ENCODE measurements at regions not wholly inside any gene's neighbourhood (a gene's known extent, or its start where the extent isn't known, plus 50 kb on each side); places are given as distances from the start of the nearest gene placed in this dataset.

DNA sequence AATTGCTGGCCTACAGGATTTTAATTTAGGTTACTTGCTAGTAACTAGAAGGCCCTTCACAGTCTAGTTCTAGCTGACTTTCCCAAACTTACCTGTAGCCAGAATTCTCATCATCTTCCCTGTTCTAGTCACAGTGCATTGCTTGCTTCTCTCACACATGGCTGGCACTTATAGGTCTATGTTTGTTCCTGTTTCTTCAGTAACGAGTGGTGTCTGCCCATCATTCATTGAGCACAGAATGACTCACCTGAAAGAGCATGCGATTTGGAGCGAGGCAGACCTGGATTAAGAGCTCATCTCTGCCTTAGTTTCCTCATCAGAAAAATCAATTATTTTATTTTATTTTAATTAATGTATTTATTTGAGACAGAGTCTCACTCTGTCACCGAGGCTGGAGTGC, 201.7 kb upstream of the ANK2 start:
- DNase-seq (ENCODE audit: low spot score) = no peak

DNA sequence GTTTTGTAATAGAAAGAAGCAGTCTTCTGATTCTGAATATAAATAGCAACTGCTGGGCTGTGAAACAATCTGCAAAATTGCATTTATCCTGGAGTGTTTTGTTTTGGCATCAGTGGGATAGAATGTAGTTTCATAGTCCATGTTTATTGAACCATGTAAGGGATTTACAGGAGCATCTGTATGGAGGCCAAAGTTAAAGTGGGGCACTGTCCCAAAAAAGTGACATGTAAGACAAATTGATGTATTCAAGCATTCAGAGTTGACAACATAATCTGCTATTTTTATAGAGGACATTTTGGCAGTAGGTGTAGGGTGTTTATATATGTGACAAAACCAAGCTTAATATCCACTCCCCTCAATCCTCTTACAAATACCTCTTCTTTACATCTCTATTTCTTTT, 200.5 kb upstream of the ANK2 start:
- no peak for DNase-seq (ENCODE audit: low spot score)

DNA sequence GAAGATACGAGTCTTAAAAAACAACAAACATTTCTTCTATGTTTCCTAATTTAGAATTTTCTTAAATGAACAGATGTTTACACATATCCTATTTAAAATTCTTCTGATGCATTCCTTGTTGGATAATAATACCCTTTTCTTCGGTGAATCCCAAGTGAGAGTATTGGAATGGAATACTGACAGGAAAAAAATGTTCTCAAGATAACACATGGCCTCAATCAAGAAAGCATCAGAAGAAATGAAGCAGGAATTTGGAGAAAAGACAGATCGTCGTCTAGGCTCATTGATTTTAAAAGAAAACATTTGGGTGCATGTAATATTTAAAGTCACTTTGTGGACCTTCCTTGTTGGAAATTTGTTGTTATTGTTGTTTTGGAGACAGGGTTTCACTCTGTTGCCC, 196.9 kb upstream of the ANK2 start:
- DNase-seq (ENCODE audit: low spot score) = no peak

DNA sequence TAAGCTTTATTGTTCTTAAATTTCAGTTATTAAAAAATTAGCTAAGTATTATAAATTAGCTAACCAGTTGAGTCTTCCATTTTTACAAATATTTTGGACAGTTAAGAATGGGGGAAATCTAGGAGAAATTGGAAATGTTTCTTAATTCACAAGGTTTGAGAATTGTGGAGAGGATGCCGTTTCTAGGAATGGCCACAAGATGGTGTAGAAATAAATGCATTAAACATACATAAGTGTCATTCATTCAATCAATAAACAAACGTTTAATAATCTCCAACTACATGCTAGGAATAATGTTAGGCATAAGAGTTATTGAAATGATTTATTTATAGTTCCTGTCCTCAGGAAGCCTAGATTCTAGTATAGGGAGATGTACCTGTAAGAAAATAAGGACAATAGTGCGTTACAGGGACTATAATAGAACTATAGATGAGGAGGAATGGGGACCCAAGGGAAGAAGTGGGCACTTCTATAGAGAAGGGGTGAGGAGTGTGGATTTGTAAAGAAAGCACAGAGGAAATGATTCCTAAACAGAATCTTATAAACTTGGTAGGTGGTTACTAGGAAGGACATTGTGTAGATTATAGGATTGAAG, 195.7 kb upstream of the ANK2 start:
- no peak for DNase-seq (ENCODE audit: low spot score)

DNA sequence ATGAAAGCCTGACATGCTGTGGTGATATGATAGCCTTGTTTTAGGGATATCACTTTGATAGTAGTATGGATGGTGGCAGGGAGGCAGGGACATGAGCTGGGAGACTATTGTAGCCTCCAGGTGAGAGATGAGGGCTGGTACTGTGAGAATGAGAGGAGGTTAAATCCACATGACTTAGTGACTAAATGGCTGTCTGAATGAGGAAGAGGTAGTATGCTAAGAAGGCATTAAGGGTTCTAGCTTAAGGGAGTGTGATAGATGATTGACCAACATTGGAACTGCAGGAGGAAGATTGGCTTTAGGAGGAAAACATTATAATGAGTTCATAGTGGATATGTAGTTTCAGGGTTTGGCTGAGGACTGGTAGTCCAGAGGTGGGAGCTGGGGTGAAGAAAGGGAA, 195.0 kb upstream of the ANK2 start:
- no peak for DNase-seq (ENCODE audit: low spot score)

DNA sequence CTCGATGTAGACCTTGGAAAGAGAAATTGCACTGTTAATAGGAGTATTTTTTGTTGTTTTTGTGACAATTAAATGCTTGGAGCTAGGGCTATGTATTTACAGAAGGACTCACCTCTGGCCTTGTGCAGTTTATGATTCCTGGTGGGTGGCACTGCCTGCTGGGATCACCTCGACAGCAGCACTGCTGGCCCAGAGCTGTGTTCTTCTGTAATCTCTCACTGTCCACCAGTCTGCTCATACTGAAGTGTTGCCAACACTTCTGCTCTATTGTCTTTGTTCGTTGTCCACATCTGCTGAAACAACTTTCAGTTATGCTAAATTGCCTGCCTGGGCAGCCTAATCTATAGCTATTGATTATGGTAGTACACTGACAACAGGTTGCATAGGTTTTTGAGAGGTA, 194.4 kb upstream of the ANK2 start:
- peak; percentile 64 for DNase-seq (ENCODE audit: low spot score)

DNA sequence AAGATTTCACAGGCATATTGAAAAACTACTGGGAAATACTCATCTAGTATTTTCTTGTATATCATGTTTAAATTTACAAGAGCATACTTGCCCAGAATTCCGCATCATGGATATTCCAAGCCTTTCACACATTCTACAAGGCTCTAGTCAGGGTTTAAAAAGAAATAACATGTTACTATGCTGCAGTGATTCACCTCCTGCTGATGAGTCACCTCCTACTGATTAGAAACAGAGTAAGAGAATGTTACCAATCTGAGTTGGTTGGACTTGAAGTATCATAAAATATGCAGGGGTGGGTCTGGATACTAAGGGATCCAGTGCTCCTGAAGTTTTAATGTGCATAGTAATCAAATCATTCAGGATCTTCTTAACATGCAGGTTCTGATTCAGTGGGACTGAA, 192.0 kb upstream of the ANK2 start:
- DNase-seq (ENCODE audit: low spot score) = peak; percentile 21

DNA sequence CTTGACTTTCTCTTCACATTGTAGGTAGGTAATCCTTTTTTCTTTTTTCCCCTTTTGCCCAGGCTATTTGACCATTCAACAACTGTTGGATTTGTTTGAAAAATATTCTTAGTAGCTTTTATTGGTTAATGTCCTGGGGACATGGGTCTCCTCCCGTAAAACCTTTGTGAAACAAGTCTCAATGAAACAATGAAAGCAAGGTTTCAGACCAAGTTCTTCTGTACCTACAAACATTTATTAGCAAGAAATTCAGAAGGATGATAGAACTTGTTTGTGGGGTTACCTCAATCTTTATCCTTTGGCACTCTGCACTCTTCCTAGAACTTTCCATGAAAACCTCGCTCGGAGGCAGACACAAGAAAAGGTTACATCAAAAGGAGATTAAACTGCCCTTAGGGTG, 190.7 kb upstream of the ANK2 start:
- no peak for DNase-seq (ENCODE audit: low spot score)

DNA sequence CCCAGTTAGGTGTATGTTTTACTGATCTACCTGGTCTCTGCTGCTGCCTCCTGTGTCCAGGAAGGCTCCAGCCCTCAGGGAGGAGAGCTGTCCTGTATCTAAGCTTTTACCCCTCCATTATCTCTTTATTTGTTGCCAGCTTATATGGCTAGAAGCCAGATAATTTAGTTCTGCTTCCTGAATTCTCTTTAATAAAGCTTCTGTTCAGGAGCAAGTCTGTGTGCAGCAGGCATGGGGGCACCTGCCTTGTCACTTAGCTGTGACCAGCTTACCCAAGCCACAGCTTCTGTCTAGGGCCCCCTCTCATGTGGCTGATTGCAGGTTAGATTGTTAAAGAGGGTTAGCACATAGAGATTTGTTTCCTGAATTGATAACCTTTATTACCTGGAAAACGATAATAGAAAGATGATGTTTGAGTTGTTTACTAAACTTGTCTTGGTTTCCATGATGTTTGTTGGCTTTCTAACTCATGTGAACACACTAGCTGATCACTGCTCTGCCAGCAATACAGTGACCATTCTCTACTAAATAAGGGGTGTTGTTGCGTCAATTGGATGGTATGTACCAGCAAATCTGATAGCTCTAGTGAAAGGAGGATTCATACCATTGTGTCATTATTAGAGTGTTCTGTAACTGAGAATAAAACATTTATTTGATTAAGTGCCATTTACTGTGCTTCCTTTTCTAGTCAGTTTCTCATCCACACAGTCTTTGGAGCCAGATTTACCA, 189.8 kb upstream of the ANK2 start:
- no peak for DNase-seq (ENCODE audit: low spot score)

DNA sequence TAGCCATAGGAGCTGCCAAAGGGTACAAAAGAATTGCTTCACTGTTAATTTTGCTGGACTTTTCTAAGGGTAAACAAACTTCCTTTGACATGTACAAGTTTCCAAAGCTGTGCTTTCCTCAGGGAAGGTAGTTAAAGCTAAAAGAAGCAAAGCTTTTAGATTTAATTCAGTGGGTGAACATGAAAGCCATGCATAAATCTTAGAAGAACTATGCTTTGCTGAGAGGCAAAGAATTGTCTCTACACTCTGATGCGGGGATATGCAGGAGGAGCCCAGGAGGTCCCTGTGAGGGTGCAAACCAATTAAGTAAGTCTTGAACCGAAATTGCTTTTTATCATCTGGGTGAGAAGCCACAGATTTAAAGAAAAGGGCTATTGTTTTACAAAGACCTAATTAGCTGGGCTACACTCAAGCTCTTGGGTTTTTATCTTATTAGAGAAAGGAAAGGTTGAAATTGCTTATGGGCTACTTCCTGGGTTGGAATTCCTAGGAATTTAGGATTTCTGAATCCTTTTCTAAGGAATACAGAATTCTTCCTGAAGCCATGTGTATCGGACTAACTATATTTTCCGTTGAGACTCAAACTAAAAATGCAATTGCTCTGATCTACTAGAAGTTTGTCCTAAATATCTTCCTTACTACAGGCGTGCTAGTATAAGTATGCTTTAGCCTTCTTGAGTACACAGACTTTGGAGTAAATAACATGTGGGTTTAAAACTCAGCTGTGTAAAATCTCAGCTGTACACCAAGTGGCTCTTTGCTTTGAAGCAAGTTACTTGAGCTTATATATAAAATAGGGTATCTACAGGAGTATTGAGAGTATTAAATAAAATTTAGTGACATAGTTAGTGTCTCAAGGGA, 188.4 kb upstream of the ANK2 start:
- peak; percentile 49 for DNase-seq (ENCODE audit: low spot score)

DNA sequence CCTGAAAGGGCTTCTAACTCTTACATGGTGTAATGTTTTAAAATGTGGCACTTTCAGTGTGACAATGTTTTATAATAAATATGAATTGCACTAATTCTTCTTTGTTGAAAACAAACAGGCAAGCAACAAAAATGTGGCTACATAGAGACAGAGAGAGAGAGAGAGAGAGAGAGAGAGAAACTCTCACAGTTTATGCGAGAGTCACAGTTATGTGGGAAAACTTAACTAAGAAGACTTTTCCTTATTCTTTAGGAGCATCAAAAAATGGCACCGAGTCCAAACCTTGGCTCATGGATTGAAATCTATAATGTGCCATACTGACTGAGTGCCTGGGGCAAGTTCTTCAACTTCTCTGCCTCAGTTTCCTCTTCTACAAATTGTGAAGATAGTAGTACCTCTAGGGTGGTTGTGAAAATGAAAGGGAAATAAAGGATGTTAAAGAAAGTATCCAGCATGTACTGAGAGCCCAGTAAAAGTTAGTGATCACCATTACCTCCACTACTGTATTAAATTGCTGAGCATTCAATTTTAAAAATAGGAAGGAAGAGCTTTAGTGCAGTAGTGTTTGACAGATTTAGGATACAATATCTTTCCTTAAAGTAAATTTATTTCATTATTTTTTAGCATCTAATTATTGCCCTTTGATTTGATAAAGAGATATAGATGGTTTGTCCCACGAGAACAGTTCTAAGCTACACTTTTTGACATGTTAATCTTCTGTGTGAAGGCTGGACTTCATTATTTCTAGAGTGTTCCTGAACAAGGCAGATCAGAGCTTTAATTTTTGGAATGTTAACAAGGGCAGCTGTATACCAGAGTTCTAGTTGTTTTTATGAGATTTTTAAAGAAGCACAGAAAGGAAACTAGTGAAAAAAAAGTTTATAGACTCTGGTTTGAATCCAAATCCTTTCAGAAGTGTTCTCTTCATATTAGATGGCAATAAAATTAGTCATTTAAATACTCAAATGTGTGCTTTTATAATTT, 187.5 kb upstream of the ANK2 start:
- DNase-seq (ENCODE audit: low spot score) = peak; percentile 29

DNA sequence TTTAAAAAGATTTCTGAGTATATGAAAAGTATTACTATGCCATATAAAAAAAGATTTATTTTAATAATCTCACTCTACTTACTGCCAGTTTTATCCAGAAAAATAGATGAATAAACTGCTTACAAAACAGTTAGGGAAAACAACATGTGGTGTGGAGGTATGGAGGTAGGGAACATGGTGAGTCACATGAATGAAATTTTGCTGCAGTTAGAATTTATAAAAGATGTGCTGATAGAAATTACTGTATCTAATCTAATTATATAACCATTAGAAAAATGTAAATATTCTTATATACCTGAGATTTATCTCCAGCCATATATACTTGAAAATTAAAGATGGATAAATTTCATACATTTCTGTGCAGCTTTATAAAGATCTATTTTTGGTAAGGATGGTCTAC, 184.0 kb upstream of the ANK2 start:
- DNase-seq (ENCODE audit: low spot score) = no peak

DNA sequence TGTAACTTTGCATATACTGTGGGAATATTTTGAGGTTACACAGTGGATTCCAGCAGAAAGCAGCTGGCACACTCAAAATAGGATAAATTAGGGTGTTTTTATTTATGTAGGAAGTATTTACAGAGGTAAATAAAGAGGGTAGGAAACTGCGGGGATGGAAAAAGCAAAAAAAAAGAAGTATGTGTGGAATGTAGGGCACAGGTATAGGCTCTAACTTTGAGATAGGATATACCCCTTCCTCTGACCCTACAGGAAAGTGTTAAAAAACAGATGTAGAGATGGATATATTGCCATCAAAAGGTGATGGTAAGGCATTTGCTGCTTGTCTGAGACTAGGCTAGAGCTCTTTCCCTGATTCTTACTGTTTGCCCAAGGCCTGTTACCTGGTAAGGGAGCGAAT, 173.1 kb upstream of the ANK2 start:
- no peak for DNase-seq (ENCODE audit: low spot score)

DNA sequence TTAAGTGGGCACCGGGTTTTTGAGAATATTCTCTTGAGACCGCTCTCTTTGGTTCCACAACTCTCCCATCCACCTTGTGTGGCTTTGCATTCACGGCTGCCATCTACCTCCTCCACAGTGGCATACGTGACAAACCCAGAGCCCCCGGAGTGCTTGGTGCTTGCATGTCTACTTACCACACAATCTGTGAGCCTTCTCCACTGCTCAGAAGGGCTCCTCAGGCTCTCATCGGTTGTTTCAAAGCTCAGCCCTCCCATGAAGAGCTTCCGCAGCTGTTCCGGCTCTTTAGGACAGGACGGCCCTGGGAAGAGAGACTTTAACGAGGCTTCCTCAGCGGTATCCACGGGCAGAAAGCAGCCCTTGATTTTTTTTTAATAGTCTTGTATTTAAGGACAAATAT, 167.6 kb upstream of the ANK2 start:
- DNase-seq (ENCODE audit: low spot score) = no peak

DNA sequence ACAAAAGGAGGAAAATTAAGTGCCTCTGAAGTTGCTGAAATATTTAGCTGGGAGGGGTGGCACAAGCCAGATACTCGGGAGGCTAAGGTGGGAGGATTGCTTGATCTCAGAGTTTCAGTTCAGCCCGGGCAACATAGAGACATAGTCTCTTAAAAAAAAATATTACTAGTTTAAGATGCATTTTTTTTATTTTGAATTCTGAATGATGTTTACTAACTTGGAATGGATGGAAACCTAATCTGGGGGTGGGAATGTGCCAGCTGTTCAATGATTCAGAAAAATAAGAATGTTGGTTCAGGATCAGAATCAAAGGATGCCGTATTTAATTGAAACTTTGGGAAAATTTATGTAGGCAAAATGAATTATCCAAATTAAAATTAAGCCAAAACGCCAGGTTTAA, 167.2 kb upstream of the ANK2 start:
- DNase-seq (ENCODE audit: low spot score) = no peak

DNA sequence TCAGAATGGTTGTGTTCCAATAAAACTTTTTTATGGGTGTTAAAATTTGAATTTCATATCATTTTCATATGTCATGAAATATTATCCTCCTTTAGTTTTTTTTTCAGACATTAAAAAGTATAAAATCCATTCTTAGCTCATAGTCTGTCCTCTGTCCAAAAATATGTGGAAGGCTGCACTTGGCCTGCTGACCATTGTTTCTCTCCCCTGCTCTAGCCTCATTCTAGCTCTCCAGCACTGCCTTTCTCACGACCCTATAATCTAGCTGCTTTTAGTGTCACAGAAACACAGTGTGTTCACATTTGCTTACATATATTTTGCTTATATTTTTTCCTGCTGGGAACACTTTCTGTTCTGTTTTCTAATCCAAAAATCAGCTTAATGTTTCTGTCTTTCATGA, 165.0 kb upstream of the ANK2 start:
- DNase-seq (ENCODE audit: low spot score) = no peak

DNA sequence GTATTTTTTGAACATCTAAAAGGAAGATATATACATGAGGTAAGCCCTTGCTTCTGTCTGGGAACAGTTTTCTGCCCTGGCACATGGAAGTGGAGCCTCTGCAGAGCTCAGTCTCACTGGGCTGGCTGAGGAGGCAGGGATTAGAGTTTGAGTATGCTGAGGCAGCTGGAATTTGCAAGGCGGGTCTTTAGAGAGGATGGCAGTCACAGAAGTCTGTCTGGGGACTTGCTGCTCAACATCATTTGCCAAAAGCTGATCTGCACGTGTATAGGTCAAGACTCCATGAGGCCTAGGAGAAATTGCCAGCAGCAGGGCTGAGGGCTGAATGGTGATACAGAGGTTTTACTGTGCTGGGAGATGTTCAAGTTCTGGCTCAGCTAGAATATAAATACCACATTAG, 163.6 kb upstream of the ANK2 start:
- no peak for DNase-seq (ENCODE audit: low spot score)

DNA sequence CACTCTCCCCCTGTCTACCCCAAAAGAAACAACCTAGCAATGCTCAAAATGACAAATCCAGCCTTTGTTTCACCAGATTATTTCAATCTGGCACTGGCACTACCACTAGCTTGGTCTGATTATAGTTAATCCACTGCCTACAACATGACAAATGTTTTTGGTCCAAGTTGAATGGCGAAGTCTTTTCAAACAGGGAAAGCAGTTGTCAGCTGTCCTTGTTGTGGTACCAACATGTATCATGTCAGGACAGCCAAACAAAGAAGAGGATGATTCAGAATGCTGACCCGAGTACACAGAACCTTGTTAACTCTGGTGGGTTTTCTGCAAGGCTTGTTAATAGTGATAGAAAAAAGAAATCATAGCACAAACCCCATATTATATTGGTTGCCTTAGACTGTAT, 160.8 kb upstream of the ANK2 start:
- peak; percentile 85 for DNase-seq (ENCODE audit: low spot score)

DNA sequence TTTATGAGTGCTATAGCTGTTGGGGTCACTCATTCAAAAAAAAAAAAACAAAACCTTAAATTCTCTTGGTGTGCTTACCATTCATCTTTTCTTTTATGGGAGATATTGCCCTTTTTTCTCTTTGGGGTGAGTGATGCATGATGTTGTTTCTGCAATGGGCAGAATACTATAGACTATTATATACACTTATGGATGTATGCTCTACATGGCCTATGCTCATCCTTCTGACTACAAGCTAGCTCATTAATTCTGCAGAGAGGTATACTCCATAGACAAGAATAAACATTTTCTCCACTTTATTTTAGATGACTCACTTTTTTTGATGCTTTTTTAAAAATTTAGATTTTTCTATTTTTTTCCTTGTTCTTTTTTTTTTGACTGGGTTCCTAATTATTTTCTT, 160.3 kb upstream of the ANK2 start:
- DNase-seq (ENCODE audit: low spot score) = no peak

DNA sequence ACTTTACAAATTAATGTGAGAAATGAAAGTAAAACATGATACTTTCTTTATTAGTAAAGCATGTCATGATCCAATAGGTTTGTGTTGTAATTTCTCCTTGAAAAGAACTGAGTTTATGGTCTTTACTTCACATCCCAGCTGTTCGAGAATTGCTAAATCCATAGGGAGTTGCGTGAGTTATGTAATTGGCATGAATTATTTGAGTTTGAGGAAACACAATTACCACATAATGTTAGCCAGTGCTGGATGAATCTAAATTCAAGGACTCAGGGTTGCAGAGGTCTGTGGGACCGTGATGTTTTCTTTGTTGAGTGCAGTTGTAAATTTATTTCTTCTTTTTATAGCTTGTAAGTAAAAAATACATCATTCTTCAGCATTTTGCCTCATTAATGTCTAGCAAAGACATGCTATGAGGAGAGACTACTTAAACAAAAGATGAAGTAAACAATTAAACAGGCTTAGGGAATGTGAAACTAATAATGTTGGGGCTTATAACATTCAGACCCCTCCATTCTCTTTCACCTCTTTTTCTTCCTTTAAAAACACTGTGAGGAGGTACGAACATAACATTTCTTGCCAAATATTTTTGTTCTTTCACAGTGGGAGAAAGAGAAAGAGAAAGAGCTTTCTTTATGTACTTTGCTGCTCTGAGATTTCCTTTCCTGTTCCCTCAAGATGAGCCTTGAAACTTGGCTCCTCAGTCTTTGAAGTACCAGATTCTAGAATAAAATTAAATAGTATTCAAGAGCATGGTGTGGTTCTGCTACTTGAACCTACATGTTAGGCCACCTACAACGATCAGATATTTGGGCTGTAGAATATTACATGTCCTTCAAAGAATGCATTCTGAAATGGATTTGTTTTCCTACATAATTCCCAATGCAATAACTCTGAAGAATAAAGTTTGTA, 159.6 kb upstream of the ANK2 start:
- DNase-seq (ENCODE audit: low spot score) = peak; percentile 47

DNA sequence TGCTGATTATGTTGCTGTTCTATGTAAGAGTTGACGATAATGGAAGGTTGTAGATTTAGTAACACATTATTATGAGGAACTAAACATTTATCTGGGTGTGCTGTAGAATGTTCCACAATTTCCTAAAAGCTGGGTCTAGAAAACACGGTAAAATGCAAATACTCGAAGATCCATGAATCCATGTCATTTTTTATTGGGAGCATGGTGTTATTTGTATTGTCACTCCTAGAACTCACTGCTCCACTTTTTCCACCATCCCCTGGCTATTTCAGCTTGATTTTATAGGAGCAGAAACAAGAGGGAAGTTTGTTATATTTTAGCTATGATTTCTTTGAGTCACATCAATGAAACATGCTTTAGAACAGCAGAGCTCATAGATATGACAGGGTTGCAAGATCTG, 155.0 kb upstream of the ANK2 start:
- DNase-seq (ENCODE audit: low spot score) = no peak
